Astrocyte of the spinal cord (primary cell): ENCODE measurements at regions not wholly inside any gene's neighbourhood (a gene's known extent, or its start where the extent isn't known, plus 50 kb on each side); places are given as distances from the start of the nearest gene placed in this dataset.
"Not testable (repeated sequence)": the region's sequence is repeated elsewhere in the genome, so short reads cannot be mapped to it uniquely, and the experiment has no call there.

Source experiments
- DNase-seq: peaks from one replicate; pipeline ENCODE4 v3.0.0; 2011; ENCODE audit warnings: low read depth, low spot score
- H3K4me3 ChIP-seq: 2 replicates; pipeline ENCODE4 v1.5.1; 2011; ENCODE audit warnings: low read depth, mild to moderate bottlenecking, low read length, moderate library complexity
- in situ Hi-C: cut with HindIII; loops from 2 replicates; pipeline ENCODE4 v1.10.0; 2017; ENCODE audit warnings: low sequenced_read_pairs
- TF ChIP-seq, protein P1 (sequence below): IDR thresholded peaks from 2 replicates; pipeline ENCODE4 v1.5.1; 2012; ENCODE audit warnings: low read depth, mild to moderate bottlenecking, low read length, inconsistent platforms

DNA sequence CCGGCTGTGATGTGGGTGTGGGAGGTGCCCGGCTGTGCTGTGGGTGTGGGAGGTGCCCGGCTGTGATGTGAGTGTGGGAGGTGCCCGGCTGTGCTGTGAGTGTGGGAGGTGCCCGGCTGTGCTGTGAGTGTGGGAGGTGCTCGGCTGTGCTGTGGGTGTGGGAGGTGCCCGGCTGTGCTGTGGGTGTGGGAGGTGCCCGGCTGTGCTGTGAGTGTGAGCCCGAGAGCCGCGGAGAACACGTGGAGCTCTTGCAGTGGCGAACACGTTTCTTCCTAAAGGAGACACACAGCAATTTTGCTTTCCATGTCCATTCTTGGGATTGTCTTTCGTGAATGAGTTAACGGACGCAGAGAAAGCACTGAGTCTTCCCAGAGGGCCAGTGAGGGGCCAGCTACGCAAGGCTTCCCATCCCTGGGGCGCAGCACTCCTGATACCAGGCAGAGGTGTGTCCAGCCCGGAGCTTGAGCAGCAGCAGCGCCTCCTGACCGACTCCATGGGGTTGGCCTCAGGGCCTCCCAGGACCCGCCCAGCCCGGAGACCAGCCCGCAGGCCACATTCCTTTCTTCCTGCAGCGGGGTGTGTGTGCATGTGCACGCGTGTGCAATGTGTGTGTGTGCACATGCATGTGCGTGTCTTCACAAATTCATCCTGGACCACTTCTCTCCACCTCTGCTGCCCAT is 245.0 kb upstream of the B3GAT1 start:
- DNase-seq = no peak
- in situ Hi-C loops = no loop called here
- TF ChIP-seq, protein P1, sequence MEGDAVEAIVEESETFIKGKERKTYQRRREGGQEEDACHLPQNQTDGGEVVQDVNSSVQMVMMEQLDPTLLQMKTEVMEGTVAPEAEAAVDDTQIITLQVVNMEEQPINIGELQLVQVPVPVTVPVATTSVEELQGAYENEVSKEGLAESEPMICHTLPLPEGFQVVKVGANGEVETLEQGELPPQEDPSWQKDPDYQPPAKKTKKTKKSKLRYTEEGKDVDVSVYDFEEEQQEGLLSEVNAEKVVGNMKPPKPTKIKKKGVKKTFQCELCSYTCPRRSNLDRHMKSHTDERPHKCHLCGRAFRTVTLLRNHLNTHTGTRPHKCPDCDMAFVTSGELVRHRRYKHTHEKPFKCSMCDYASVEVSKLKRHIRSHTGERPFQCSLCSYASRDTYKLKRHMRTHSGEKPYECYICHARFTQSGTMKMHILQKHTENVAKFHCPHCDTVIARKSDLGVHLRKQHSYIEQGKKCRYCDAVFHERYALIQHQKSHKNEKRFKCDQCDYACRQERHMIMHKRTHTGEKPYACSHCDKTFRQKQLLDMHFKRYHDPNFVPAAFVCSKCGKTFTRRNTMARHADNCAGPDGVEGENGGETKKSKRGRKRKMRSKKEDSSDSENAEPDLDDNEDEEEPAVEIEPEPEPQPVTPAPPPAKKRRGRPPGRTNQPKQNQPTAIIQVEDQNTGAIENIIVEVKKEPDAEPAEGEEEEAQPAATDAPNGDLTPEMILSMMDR = no peak
- no peak overlapping the region for H3K4me3 ChIP-seq

DNA sequence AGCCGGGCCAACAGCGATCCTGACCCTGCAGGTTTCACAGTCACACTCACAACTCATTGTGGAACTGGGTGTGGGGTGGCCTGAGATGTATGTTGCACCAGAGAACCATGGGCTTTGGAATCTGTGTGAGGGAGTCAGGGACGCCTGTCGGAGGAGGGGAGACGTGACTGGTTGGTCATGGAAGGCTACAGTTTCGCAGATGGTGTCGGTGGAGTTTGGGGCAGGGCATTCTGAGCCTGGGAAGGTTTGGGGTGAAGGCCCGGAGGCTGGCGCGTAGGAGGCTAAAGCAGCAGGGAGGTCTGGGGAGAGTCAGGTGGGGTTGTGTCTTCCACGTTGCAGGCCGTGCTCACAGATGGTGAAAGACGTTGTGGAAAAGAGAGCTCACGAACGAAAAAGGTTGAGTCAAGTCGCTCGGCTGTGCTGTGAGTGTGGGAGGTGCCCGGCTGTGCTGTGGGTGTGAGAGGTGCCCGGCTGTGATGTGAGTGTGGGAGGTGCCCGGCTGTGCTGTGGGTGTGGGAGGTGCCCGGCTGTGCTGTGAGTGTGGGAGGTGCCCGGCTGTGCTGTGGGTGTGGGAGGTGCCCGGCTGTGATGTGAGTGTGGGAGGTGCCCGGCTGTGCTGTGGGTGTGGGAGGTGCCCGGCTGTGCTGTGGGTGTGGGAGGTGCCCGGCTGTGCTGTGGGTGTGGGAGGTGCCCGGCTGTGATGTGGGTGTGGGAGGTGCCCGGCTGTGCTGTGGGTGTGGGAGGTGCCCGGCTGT is 244.2 kb upstream of the B3GAT1 start:
- DNase-seq, in situ Hi-C loops, H3K4me3 ChIP-seq: not testable (repeated sequence)

DNA sequence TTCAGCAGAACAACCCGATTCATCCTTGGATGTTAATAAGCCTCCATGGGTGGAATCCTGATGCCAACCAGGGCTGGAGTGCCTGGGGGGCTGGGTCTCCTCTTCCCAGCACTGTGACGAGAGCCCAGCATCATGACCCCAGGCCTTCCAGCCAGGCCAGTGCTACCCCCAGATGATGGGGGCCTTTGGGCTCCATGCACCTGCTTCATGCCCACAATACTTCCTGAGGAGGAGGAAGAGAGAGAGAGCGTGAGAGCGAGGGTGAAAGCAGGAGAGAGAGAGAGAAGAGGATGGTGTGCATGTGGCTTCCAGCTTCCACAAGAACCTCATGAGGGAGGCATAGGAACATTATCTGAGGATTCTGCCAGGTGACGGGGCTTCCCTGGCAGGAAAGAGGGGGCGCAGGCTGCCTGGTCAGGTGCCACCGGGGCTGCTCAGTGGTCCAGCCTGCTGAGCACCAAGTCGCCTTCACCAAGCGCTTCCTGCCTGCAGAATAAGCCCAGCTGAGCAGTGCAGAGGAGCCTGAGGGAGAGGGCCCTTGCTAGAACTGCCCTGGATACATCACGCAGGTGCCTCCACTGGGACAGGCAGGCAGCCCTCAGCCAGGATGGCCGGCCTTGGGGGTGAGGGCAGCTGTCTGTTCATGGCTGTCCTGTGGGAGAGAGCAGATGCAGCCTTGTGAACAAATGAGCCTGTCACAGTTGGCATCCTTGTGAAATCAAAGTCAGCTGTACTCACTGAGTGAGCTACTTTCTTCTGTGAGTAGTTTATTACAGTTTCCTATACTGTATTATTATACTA is 243.3 kb upstream of the B3GAT1 start:
- in situ Hi-C loops = no loop called here
- DNase-seq = no peak
- no peak overlapping the region for H3K4me3 ChIP-seq
- TF ChIP-seq, protein P1 = no peak

DNA sequence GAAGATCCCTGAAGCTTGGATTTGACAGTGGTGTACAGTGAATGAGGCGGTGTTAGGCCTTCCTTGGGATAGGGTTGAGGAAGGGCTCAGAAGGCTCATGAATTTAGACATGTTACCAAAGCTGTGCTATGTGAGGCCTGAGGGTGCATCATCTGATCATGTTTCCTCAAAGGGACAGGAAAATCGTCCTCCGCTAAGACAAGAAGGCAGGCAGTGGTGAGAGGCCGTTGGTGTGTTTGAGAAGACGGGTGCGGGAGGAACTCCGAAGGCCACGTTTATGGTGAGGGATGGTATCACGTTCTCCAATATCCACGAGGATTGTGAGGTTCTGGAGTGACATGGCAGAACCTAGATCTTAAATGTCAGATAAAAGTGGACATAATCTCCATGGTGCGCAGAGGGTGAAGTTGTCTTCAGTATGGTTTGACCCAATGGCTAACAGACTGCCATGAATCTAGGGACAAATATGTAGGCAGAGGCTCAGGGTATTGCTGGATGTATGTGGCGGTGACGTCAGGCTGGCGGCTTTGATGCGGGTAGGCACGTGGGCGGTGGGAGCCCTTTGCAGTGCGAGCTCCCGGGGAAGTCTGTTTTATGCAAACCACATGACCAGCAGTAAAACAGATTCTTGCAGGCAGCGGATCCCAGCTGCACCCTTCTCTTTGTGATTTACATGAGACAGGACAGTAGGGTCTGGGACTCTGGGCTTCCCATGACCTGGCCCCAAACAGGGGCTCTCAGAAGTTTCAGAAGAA is 242.3 kb upstream of the B3GAT1 start:
- no peak for DNase-seq
- TF ChIP-seq, protein P1 = no peak
- no peak overlapping the region for H3K4me3 ChIP-seq
- in situ Hi-C loops = no loop called here

DNA sequence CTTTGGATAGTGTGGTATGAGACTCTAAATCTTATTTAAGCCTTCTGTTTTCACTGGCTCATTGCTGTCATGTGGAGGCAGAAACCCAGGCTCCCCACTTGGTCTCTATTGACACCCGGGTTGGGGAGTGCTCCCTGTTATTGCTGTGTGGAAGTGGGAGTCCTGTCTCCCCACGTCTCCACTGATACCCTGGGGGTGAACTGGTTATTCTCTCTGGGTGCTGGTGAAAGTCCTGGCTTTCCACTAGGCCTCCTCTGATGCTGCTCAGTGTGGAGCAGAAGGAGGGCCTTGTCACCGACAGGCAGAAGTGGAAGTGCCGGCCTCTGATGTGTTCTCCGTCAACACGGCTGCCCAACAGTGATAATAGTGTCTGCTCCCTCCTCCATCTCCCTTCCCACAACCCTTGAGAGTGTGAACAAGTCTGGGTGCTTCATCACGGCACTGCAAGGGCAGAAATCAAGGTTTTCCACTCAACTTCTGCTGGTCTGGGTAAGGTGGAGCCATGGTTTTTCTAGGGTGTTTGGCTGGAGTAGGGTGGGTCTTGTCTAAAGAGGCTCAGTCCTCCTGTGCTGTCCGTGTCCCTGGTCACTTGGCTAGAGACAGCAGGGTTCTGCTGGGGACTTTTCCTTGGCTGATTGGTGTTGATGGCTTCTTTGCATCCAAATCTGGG is 240.7 kb upstream of the B3GAT1 start:
- no peak overlapping the region for H3K4me3 ChIP-seq
- no peak for DNase-seq
- TF ChIP-seq, protein P1 = no peak
- in situ Hi-C loops = no loop called here

DNA sequence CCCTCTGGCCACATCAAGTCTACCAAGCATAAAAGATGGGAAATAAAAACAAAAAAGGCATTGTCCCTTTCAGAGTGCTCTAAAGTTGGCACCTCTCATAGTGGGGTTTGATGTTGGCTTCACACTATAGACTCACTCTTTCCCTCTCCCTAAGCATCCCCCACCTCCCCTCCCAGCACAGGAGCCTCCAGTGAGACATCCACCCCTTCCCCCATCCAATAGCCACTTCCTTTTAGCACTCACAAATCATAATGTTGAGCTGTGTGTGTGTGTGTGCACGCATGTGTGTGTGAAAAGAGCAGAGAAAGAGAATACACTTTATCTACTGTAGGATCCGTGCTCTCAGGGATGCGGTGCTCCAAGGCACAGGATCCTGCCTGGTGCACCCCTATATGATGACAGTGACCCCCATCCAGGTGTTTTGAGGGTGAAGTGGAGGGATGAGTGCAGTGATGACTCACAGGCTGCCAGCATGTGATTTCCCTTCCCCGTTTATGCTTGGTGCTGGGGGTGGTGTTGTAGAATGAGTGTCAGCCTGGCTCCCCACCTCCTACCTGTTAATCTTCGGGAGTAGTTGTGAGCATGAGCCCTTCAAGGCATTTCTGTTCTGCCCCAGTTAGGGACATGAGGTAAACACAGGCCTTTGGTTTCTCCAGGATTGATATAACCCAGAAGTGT is 235.2 kb upstream of the B3GAT1 start:
- no peak overlapping the region for H3K4me3 ChIP-seq
- TF ChIP-seq, protein P1 = no peak
- in situ Hi-C loops = no loop called here
- DNase-seq = no peak
